NB4 (cell line): ENCODE measurements at regions not wholly inside any gene's neighbourhood (a gene's known extent, or its start where the extent isn't known, plus 50 kb on each side); places are given as distances from the start of the nearest gene placed in this dataset.

Source experiments
- DNase-seq: peaks from one replicate; pipeline ENCODE4 v3.0.0; 2010; ENCODE audit warnings: low read depth
- H3K4me3 ChIP-seq: one replicate; pipeline ENCODE4 v1.5.1; 2011; ENCODE audit warnings: mild to moderate bottlenecking, low read depth, low read length, moderate library complexity
- CTCF ChIP-seq: IDR thresholded peaks from one replicate; pipeline ENCODE4 v1.5.1; 2012; ENCODE audit warnings: low read depth, low read length
- MAX ChIP-seq: IDR thresholded peaks from 2 replicates; pipeline ENCODE4 v1.6.1; 2011; ENCODE audit warnings: low read depth, low read length
- MYC ChIP-seq: IDR thresholded peaks from 2 replicates; pipeline ENCODE4 v1.6.1; 2011; ENCODE audit warnings: low read depth, low read length
- POLR2A ChIP-seq: IDR thresholded peaks from 2 replicates; pipeline ENCODE4 v1.6.1; 2011; ENCODE audit warnings: mild to moderate bottlenecking; ENCODE audit not compliant: insufficient read length; ENCODE audit errors: extremely low read depth

GRCh38 chr9:28782630-28783029 is 1209.3 kb upstream of the C9orf72 start:
- TF ChIP-seq MAX (no peak), CTCF (no peak), MYC (no peak), POLR2A (no peak)
- no peak overlapping the region for H3K4me3 ChIP-seq
- DNase-seq, result peak; percentile 49

- TF ChIP-seq CTCF (no peak), MYC (no peak), MAX (no peak), POLR2A (no peak)
- DNase-seq, result no peak
- no peak overlapping the region for H3K4me3 ChIP-seq
Measured at GRCh38 chr9:28792716-28793115, 1219.4 kb upstream of the C9orf72 start.

- DNase-seq, result no peak
- H3K4me3 ChIP-seq, result no peak overlapping the region
- TF ChIP-seq MYC, result no peak
- no peak for TF ChIP-seq CTCF
- TF ChIP-seq POLR2A, result no peak
- TF ChIP-seq MAX, result no peak
Measured at GRCh38 chr9:28799876-28800275, 1226.6 kb upstream of the C9orf72 start.

GRCh38 chr9:28801144-28801799 is 1228.0 kb upstream of the C9orf72 start:
- no peak overlapping the region for H3K4me3 ChIP-seq
- no peak for DNase-seq
- TF ChIP-seq POLR2A, result no peak
- no peak for TF ChIP-seq MAX

GRCh38 chr9:28805197-28805596 is 1231.9 kb upstream of the C9orf72 start:
- DNase-seq, result no peak
- H3K4me3 ChIP-seq, result no peak overlapping the region
- TF ChIP-seq MAX, result no peak
- TF ChIP-seq MYC, result no peak
- no peak for TF ChIP-seq CTCF
- TF ChIP-seq POLR2A, result no peak

GRCh38 chr9:28808042-28808441 is 1234.8 kb upstream of the C9orf72 start:
- H3K4me3 ChIP-seq, result no peak overlapping the region
- peak; percentile 20 for DNase-seq
- no peak for TF ChIP-seq MYC
- TF ChIP-seq MAX, result no peak
- no peak for TF ChIP-seq CTCF
- no peak for TF ChIP-seq POLR2A
